ENCODE measurements at regions not wholly inside any gene's neighbourhood (a gene's known extent, or its start where the extent isn't known, plus 50 kb on each side); places are given as distances from the start of the nearest gene placed in this dataset.

GRCh38 chr2:236739663-236740062, 170.0 kb downstream of the ACKR3 start:
- DNase-seq (ENCODE audit: low read depth, low spot score), result no peak
- TF ChIP-seq POLR2AphosphoS5 (IDR thresholded peaks at IDR 0.05; ENCODE audit: borderline replicate concordance, low read depth, low read length), result no peak
- no peak for TF ChIP-seq EZH2 (IDR thresholded peaks at IDR 0.05)
- no peak for TF ChIP-seq FOXP2 (optimal IDR thresholded peaks at IDR 0.05; ENCODE audit: control extremely low read depth, extremely low read length, insufficient read depth)
- Histone ChIP-seq H3K27ac (no peak overlapping the region), H3K9ac (ENCODE audit: insufficient read length) (no peak overlapping the region), H3K36me3 (ENCODE audit: insufficient read depth, low read length) (no peaks in the 10 kb centered on the region), H3K9me3 (ENCODE audit: low read depth, low read length) (no peaks in the 10 kb centered on the region), H3K4me3 (no peak overlapping the region)

GRCh38 chr2:236740506-236740905, 170.9 kb downstream of the ACKR3 start:
- no peak overlapping the region for H3K27ac ChIP-seq
- no peaks in the 10 kb centered on the region for H3K9me3 ChIP-seq (ENCODE audit: low read depth, low read length)
- no peaks in the 10 kb centered on the region for H3K36me3 ChIP-seq (ENCODE audit: insufficient read depth, low read length)
- no peak overlapping the region for H3K9ac ChIP-seq (ENCODE audit: insufficient read length)
- TF ChIP-seq EZH2 (IDR thresholded peaks at IDR 0.05), result no peak
- no peak for TF ChIP-seq POLR2AphosphoS5 (IDR thresholded peaks at IDR 0.05; ENCODE audit: borderline replicate concordance, low read depth, low read length)
- TF ChIP-seq FOXP2 (optimal IDR thresholded peaks at IDR 0.05; ENCODE audit: control extremely low read depth, extremely low read length, insufficient read depth), result no peak
- H3K4me3 ChIP-seq, result no peak overlapping the region
- DNase-seq (ENCODE audit: low read depth, low spot score), result no peak

- Histone ChIP-seq H3K27ac (no peak overlapping the region), H3K36me3 (ENCODE audit: insufficient read depth, low read length) (no peaks in the 10 kb centered on the region), H3K4me3 (no peak overlapping the region), H3K9me3 (ENCODE audit: low read depth, low read length) (no peaks in the 10 kb centered on the region), H3K9ac (ENCODE audit: insufficient read length) (no peak overlapping the region)
- TF ChIP-seq FOXP2 (optimal IDR thresholded peaks at IDR 0.05; ENCODE audit: control extremely low read depth, extremely low read length, insufficient read depth), result no peak
- TF ChIP-seq POLR2AphosphoS5 (IDR thresholded peaks at IDR 0.05; ENCODE audit: borderline replicate concordance, low read depth, low read length), result no peak
- no peak for TF ChIP-seq EZH2 (IDR thresholded peaks at IDR 0.05)
- no peak for DNase-seq (ENCODE audit: low read depth, low spot score)
Observed at GRCh38 chr2:236743039-236743920, 173.7 kb downstream of the ACKR3 start.

GRCh38 chr2:236743921-236744280, 174.3 kb downstream of the ACKR3 start:
- no peak overlapping the region for H3K4me3 ChIP-seq
- no peaks in the 10 kb centered on the region for H3K9me3 ChIP-seq (ENCODE audit: low read depth, low read length)
- H3K36me3 ChIP-seq (ENCODE audit: insufficient read depth, low read length), result no peaks in the 10 kb centered on the region
- TF ChIP-seq FOXP2 (optimal IDR thresholded peaks at IDR 0.05; ENCODE audit: control extremely low read depth, extremely low read length, insufficient read depth), result no peak
- TF ChIP-seq POLR2AphosphoS5 (IDR thresholded peaks at IDR 0.05; ENCODE audit: borderline replicate concordance, low read depth, low read length), result no peak
- no peak for TF ChIP-seq EZH2 (IDR thresholded peaks at IDR 0.05)
- DNase-seq (ENCODE audit: low read depth, low spot score), result no peak
- H3K9ac ChIP-seq (ENCODE audit: insufficient read length), result no peak overlapping the region
- H3K27ac ChIP-seq, result no peak overlapping the region

- H3K4me3 ChIP-seq, result no peak overlapping the region
- no peak overlapping the region for H3K9ac ChIP-seq (ENCODE audit: insufficient read length)
- TF ChIP-seq EZH2 (IDR thresholded peaks at IDR 0.05) (no peak), POLR2AphosphoS5 (IDR thresholded peaks at IDR 0.05; ENCODE audit: borderline replicate concordance, low read depth, low read length) (no peak), FOXP2 (optimal IDR thresholded peaks at IDR 0.05; ENCODE audit: control extremely low read depth, extremely low read length, insufficient read depth) (no peak)
- no peaks in the 10 kb centered on the region for H3K36me3 ChIP-seq (ENCODE audit: insufficient read depth, low read length)
- H3K27ac ChIP-seq, result no peak overlapping the region
- no peak for DNase-seq (ENCODE audit: low read depth, low spot score)
- no peaks in the 10 kb centered on the region for H3K9me3 ChIP-seq (ENCODE audit: low read depth, low read length)
Observed at GRCh38 chr2:236744281-236744705, 174.7 kb downstream of the ACKR3 start.

GRCh38 chr2:236744716-236745115, 175.1 kb downstream of the ACKR3 start:
- Histone ChIP-seq H3K27ac (no peak overlapping the region), H3K9ac (ENCODE audit: insufficient read length) (no peak overlapping the region), H3K4me3 (no peak overlapping the region), H3K9me3 (ENCODE audit: low read depth, low read length) (no peaks in the 10 kb centered on the region), H3K36me3 (ENCODE audit: insufficient read depth, low read length) (no peaks in the 10 kb centered on the region)
- TF ChIP-seq POLR2AphosphoS5 (IDR thresholded peaks at IDR 0.05; ENCODE audit: borderline replicate concordance, low read depth, low read length) (no peak), FOXP2 (optimal IDR thresholded peaks at IDR 0.05; ENCODE audit: control extremely low read depth, extremely low read length, insufficient read depth) (no peak), EZH2 (IDR thresholded peaks at IDR 0.05) (no peak)
- no peak for DNase-seq (ENCODE audit: low read depth, low spot score)

GRCh38 chr2:236745420-236746210, 176.0 kb downstream of the ACKR3 start:
- no peak overlapping the region for H3K4me3 ChIP-seq
- no peak for TF ChIP-seq EZH2 (IDR thresholded peaks at IDR 0.05)
- TF ChIP-seq FOXP2 (optimal IDR thresholded peaks at IDR 0.05; ENCODE audit: control extremely low read depth, extremely low read length, insufficient read depth), result no peak
- TF ChIP-seq POLR2AphosphoS5 (IDR thresholded peaks at IDR 0.05; ENCODE audit: borderline replicate concordance, low read depth, low read length), result no peak
- no peaks in the 10 kb centered on the region for H3K9me3 ChIP-seq (ENCODE audit: low read depth, low read length)
- no peak for DNase-seq (ENCODE audit: low read depth, low spot score)
- no peak overlapping the region for H3K9ac ChIP-seq (ENCODE audit: insufficient read length)
- no peaks in the 10 kb centered on the region for H3K36me3 ChIP-seq (ENCODE audit: insufficient read depth, low read length)
- no peak overlapping the region for H3K27ac ChIP-seq

GRCh38 chr2:236746833-236747232, 177.2 kb downstream of the ACKR3 start:
- no peaks in the 10 kb centered on the region for H3K36me3 ChIP-seq (ENCODE audit: insufficient read depth, low read length)
- no peaks in the 10 kb centered on the region for H3K9me3 ChIP-seq (ENCODE audit: low read depth, low read length)
- no peak overlapping the region for H3K4me3 ChIP-seq
- TF ChIP-seq FOXP2 (optimal IDR thresholded peaks at IDR 0.05; ENCODE audit: control extremely low read depth, extremely low read length, insufficient read depth) (no peak), POLR2AphosphoS5 (IDR thresholded peaks at IDR 0.05; ENCODE audit: borderline replicate concordance, low read depth, low read length) (no peak), EZH2 (IDR thresholded peaks at IDR 0.05) (no peak)
- H3K27ac ChIP-seq, result no peak overlapping the region
- no peak for DNase-seq (ENCODE audit: low read depth, low spot score)
- H3K9ac ChIP-seq (ENCODE audit: insufficient read length), result no peak overlapping the region
